Astrocyte (in vitro differentiated cells and primary cell): ENCODE measurements at regions not wholly inside any gene's neighbourhood (a gene's known extent, or its start where the extent isn't known, plus 50 kb on each side); places are given as distances from the start of the nearest gene placed in this dataset.

Source experiments
- EZH2 ChIP-seq: IDR thresholded peaks from 2 replicates; pipeline ENCODE4 v1.6.1; 2012; ENCODE audit warnings: mild to moderate bottlenecking, low read length, inconsistent platforms; ENCODE audit not compliant: insufficient read depth
- TF ChIP-seq, protein P1 (sequence below): IDR thresholded peaks from 2 replicates; pipeline ENCODE4 v1.5.1; 2011; ENCODE audit warnings: low read depth, mild to moderate bottlenecking, inconsistent platforms, low read length, moderate library complexity; ENCODE audit not compliant: insufficient read depth

DNA sequence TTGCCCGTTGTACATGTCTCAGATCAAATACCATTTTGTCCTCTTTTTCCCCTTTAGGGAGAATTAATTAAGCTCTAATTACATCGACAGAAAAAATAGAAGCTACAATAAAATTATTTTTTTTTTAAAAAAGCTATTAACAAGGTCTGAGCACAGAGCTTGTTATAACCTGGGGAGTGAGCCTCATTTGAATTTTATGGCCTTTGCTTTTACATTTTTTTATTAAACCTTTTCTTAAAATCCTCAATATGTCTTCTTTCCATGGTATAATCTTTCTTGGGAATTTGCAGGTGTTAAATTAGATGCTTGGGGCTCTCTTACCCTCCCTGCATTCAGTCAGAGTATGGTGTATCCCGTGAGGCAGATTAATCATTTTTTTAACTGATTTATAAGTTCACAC, 212.5 kb upstream of the XYLT1 start:
- TF ChIP-seq, protein P1, sequence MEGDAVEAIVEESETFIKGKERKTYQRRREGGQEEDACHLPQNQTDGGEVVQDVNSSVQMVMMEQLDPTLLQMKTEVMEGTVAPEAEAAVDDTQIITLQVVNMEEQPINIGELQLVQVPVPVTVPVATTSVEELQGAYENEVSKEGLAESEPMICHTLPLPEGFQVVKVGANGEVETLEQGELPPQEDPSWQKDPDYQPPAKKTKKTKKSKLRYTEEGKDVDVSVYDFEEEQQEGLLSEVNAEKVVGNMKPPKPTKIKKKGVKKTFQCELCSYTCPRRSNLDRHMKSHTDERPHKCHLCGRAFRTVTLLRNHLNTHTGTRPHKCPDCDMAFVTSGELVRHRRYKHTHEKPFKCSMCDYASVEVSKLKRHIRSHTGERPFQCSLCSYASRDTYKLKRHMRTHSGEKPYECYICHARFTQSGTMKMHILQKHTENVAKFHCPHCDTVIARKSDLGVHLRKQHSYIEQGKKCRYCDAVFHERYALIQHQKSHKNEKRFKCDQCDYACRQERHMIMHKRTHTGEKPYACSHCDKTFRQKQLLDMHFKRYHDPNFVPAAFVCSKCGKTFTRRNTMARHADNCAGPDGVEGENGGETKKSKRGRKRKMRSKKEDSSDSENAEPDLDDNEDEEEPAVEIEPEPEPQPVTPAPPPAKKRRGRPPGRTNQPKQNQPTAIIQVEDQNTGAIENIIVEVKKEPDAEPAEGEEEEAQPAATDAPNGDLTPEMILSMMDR, result no peak
- TF ChIP-seq EZH2, result no peak
